ENCODE measurements at regions not wholly inside any gene's neighbourhood (a gene's known extent, or its start where the extent isn't known, plus 50 kb on each side); places are given as distances from the start of the nearest gene placed in this dataset.

DNA sequence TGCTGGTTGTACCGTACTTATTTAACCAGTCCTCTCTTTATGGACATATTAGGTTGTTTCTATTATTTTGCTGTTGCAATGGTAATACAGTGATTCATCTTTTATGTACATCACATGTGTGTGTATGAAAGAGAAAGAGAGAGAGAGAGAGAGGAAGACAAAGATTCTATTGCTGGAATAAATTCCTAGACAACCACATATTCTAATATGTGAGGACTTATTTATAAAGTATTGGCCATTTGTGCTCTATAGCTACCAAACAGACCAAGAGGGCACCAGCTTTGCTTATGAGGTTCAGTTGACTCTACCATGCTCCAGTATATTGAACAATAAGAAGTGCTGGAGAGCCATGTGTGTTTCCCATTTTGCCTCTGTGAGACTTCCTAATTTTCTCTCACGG is 513.5 kb downstream of the DMAC1 start:
- ATAC-seq (no peak), DNase-seq (no peak)
- Histone ChIP-seq H3K4me3 (no peak overlapping the region), H3K9me3 (no peaks in the 10 kb centered on the region), H3K27me3 (no peaks in the 10 kb centered on the region), H3K4me1 (no peaks in the 10 kb centered on the region), H3K27ac (no peak overlapping the region), H3K36me3 (no peaks in the 10 kb centered on the region)
- intact Hi-C loops (cut with DNase I): no loop called here
- TF ChIP-seq, protein P1, sequence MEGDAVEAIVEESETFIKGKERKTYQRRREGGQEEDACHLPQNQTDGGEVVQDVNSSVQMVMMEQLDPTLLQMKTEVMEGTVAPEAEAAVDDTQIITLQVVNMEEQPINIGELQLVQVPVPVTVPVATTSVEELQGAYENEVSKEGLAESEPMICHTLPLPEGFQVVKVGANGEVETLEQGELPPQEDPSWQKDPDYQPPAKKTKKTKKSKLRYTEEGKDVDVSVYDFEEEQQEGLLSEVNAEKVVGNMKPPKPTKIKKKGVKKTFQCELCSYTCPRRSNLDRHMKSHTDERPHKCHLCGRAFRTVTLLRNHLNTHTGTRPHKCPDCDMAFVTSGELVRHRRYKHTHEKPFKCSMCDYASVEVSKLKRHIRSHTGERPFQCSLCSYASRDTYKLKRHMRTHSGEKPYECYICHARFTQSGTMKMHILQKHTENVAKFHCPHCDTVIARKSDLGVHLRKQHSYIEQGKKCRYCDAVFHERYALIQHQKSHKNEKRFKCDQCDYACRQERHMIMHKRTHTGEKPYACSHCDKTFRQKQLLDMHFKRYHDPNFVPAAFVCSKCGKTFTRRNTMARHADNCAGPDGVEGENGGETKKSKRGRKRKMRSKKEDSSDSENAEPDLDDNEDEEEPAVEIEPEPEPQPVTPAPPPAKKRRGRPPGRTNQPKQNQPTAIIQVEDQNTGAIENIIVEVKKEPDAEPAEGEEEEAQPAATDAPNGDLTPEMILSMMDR (IDR thresholded peaks at IDR 0.05): no peak

DNA sequence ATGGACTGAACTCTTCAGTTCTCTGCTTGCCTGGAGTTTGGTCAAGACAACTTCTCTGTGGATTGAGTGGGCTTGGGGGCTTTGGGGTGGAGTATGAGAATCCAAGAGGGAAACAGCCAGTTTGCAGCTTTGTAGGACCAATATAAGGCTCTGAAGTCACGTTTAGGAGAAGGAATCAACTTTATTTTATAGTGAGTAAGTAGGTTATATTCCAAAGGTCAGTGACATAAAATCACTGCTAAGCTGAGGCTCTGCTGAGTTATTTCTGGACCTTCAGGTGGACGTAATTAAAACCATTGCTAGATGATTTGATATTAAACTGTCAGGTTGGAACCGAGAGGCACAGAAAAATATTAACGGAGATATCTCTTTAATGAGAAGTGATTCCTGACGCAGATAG is 514.4 kb downstream of the DMAC1 start:
- Histone ChIP-seq H3K4me3 (no peak overlapping the region), H3K36me3 (no peaks in the 10 kb centered on the region), H3K4me1 (no peaks in the 10 kb centered on the region), H3K27ac (no peak overlapping the region), H3K27me3 (no peaks in the 10 kb centered on the region), H3K9me3 (no peaks in the 10 kb centered on the region)
- ATAC-seq (no peak), DNase-seq (no peak)
- intact Hi-C loops (cut with DNase I): no loop called here
- TF ChIP-seq, protein P1 (IDR thresholded peaks at IDR 0.05): no peak

DNA sequence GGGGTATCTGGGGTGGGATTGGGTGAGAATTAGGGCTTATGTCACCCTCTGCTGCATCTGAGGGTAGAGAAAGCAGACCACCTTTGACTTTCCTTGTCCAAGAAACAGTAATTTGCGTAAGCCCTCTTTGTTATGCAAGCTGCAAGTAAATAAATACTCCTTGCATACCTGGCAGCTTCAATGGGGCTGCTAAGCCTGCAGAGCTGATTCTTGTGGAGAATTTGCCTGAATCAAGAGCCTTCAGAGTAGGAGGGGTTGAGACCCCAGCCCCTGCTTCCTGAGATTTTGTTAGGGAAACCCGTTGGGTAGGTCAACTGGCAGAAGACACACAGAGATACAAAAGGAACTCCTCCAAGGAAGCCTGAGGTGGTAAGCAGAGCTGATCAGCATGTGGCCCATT is 515.1 kb downstream of the DMAC1 start:
- TF ChIP-seq, protein P1 (IDR thresholded peaks at IDR 0.05): no peak
- DNase-seq (no peak), ATAC-seq (no peak)
- Histone ChIP-seq H3K4me3 (no peak overlapping the region), H3K36me3 (no peaks in the 10 kb centered on the region), H3K4me1 (no peaks in the 10 kb centered on the region), H3K9me3 (no peaks in the 10 kb centered on the region), H3K27ac (no peak overlapping the region), H3K27me3 (no peaks in the 10 kb centered on the region)
- intact Hi-C loops (cut with DNase I): no loop called here

DNA sequence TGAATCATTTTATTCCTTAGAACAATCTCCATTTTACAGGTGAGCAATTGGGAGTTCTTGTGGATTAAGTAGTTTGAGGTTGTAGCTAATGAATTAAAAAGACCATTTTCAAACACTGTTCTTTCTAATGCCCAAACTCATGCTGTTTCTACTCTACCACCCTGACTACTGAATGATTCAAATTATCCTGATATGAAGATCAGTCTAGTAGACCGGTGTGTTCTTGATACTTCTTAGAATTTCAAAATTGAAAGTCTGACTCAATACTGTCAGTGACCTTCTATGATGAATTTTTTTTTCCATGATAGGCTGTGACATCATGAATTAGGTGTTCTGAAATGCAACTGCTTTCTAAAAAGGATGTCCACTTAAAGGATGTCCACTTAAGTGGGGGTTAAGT is 515.5 kb downstream of the DMAC1 start:
- no peaks in the 10 kb centered on the region for H3K36me3 ChIP-seq
- H3K9me3 ChIP-seq: no peaks in the 10 kb centered on the region
- H3K4me3 ChIP-seq: no peak overlapping the region
- no peak overlapping the region for H3K27ac ChIP-seq
- intact Hi-C loops (cut with DNase I): no loop called here
- no peaks in the 10 kb centered on the region for H3K27me3 ChIP-seq
- no peak for DNase-seq
- no peaks in the 10 kb centered on the region for H3K4me1 ChIP-seq
- TF ChIP-seq, protein P1 (IDR thresholded peaks at IDR 0.05): no peak
- no peak for ATAC-seq

DNA sequence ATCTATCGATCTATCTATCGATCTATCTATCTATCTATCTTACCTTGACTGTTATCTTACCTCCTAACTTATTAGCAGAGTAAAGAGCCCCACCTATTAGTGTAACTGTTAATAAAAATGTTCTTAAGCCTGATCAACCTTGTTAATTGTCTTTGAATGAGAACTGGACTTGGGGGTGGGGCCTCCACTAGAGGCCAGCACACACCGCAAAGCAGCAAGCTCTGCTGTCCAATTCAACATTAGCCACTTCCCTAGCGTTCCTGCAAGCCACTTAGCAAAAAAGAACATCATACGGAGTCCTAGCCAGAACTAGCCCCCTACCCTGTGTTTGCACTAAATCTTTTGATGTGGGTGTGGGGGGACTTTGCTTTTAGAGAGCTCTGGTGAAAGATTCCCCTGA is 515.8 kb downstream of the KDM4C start:
- H3K9me3 ChIP-seq: no peaks in the 10 kb centered on the region
- no peaks in the 10 kb centered on the region for H3K4me1 ChIP-seq
- no peak for ATAC-seq
- TF ChIP-seq, protein P1 (IDR thresholded peaks at IDR 0.05): peak; percentile 51
- intact Hi-C loops (cut with DNase I): no loop called here
- no peak overlapping the region for H3K4me3 ChIP-seq
- H3K36me3 ChIP-seq: no peaks in the 10 kb centered on the region
- no peak for DNase-seq
- H3K27ac ChIP-seq: no peak overlapping the region
- no peaks in the 10 kb centered on the region for H3K27me3 ChIP-seq

DNA sequence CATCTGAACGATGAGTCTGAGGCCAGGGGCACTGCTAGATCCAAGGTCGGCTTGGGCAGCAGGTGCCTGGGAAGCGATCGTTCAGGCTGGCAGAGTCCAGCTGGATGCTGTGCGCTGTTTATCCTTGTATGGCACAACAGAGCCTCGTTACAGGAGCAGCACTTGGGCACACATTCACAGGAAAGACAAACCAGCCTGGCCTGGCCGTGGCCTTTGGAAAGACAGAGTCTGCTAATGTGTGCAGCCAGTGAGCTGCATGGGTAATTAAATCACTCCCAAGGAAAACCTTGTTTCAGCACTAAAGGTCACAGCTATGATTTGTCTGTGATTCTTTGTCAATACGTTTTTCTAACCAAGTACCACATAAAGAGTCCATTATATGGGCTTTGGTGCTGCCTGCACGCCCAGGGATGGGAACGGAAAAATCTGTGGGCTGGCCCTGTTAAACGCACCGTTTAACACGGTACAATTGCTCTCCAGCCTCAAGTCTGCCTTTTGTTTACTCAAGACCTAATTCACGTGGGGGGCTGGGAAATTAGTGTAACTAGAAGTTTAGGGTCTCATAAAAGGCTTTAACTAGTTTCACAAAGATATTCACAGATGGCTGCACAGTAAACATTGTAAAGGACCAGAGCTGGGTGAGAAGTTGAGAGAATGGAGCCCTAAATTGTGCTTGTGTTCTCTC is 509.3 kb downstream of the KDM4C start:
- TF ChIP-seq, protein P1 (IDR thresholded peaks at IDR 0.05): no peak
- Histone ChIP-seq H3K27me3 (no peaks in the 10 kb centered on the region), H3K27ac (no peak overlapping the region), H3K9me3 (no peaks in the 10 kb centered on the region), H3K4me3 (no peak overlapping the region), H3K36me3 (no peaks in the 10 kb centered on the region), H3K4me1 (no peaks in the 10 kb centered on the region)
- DNase-seq (no peak), ATAC-seq (no peak)
- intact Hi-C loops (cut with DNase I): no loop called here
